ENCODE measurements at regions not wholly inside any gene's neighbourhood (a gene's known extent, or its start where the extent isn't known, plus 50 kb on each side); places are given as distances from the start of the nearest gene placed in this dataset.

- TF ChIP-seq CTCF (IDR thresholded peaks at IDR 0.05) (no peak), ZNF512 (CRISPR knock-in tag; IDR thresholded peaks at IDR 0.05; ENCODE audit: borderline replicate concordance) (no peak), TEAD4 (CRISPR knock-in tag; IDR thresholded peaks at IDR 0.05) (no peak), FOXP4 (CRISPR knock-in tag; IDR thresholded peaks at IDR 0.05) (no peak), AFF4 (CRISPR knock-in tag; IDR thresholded peaks at IDR 0.05; ENCODE audit: borderline replicate concordance) (no peak), TEAD1 (CRISPR knock-in tag; IDR thresholded peaks at IDR 0.05) (no peak), TCF7 (CRISPR knock-in tag; IDR thresholded peaks at IDR 0.05; ENCODE audit: low read depth) (no peak)
Measured at GRCh38 chr9:115300874-115301273, 182.9 kb upstream of the TNC start.
